Bronchial epithelial cell (primary cell): ENCODE measurements at regions not wholly inside any gene's neighbourhood (a gene's known extent, or its start where the extent isn't known, plus 50 kb on each side); places are given as distances from the start of the nearest gene placed in this dataset.

Experiments
- DNase-seq: peaks from one replicate; pipeline ENCODE4 v3.0.0-alpha.2; 2010; ENCODE audit warnings: low read depth
- FAIRE-seq: peaks from 2 replicates; lab custom pipeline; 2011; peaks lifted over from hg19 to GRCh38; lab: Jason Lieb, UNC
- H3K27me3 ChIP-seq: 2 replicates; pipeline ENCODE4 v1.5.1; 2011; ENCODE audit warnings: low read length; ENCODE audit not compliant: control insufficient read depth, insufficient read depth
- H3K36me3 ChIP-seq: 2 replicates; pipeline ENCODE4 v1.5.1; 2011; ENCODE audit warnings: low read length; ENCODE audit not compliant: control insufficient read depth, insufficient read depth
- H3K4me3 ChIP-seq: 2 replicates; pipeline ENCODE4 v1.5.1; 2011; ENCODE audit warnings: mild to moderate bottlenecking, low read depth, low read length, control low read depth
- CTCF ChIP-seq: IDR thresholded peaks from 2 replicates; pipeline ENCODE4 v1.5.1; 2011; ENCODE audit warnings: mild to moderate bottlenecking, moderate library complexity, low read length, control low read depth, inconsistent platforms; ENCODE audit not compliant: insufficient read depth, severe bottlenecking

- FAIRE-seq (no peak), DNase-seq (peak; percentile 89)
- Histone ChIP-seq H3K36me3 (no peaks in the 10 kb centered on the region), H3K4me3 (no peak overlapping the region), H3K27me3 (no peaks in the 10 kb centered on the region)
- no peak for TF ChIP-seq CTCF
Measured at GRCh38 chr11:92130421-92130831, 94.2 kb upstream of the FAT3 start.

- Histone ChIP-seq H3K36me3 (no peaks in the 10 kb centered on the region), H3K27me3 (no peaks in the 10 kb centered on the region), H3K4me3 (no peak overlapping the region)
- no peak for TF ChIP-seq CTCF
- DNase-seq (no peak), FAIRE-seq (no peak)
Measured at GRCh38 chr11:92129811-92130210, 94.8 kb upstream of the FAT3 start.

GRCh38 chr11:92128026-92128425, 96.6 kb upstream of the FAT3 start:
- Histone ChIP-seq H3K4me3 (no peak overlapping the region), H3K36me3 (no peaks in the 10 kb centered on the region), H3K27me3 (no peaks in the 10 kb centered on the region)
- FAIRE-seq (no peak), DNase-seq (no peak)
- no peak for TF ChIP-seq CTCF

GRCh38 chr11:92125321-92125720, 99.3 kb upstream of the FAT3 start:
- DNase-seq (no peak), FAIRE-seq (no peak)
- no peak for TF ChIP-seq CTCF
- Histone ChIP-seq H3K27me3 (no peaks in the 10 kb centered on the region), H3K4me3 (no peak overlapping the region), H3K36me3 (no peaks in the 10 kb centered on the region)

- TF ChIP-seq CTCF: no peak
- DNase-seq (peak; percentile 71), FAIRE-seq (no peak)
- no peaks in the 10 kb centered on the region for H3K27me3 ChIP-seq
- H3K36me3 ChIP-seq: no peaks in the 10 kb centered on the region
- H3K4me3 ChIP-seq: no peak overlapping the region
Measured at GRCh38 chr11:92123540-92123939, 101.1 kb upstream of the FAT3 start.

- DNase-seq: peak; percentile 74
- no peak for FAIRE-seq
- Histone ChIP-seq H3K4me3 (no peak overlapping the region), H3K27me3 (no peaks in the 10 kb centered on the region), H3K36me3 (no peaks in the 10 kb centered on the region)
- TF ChIP-seq CTCF: no peak
Measured at GRCh38 chr11:92122561-92122960, 102.1 kb upstream of the FAT3 start.
